Activated CD8-positive, alpha-beta memory T cell treated with anti-CD3 and anti-CD28 coated beads for 36 hours (primary cell): ENCODE measurements at regions not wholly inside any gene's neighbourhood (a gene's known extent, or its start where the extent isn't known, plus 50 kb on each side); places are given as distances from the start of the nearest gene placed in this dataset.
"Not testable (repeated sequence)": the region's sequence is repeated elsewhere in the genome, so short reads cannot be mapped to it uniquely, and the experiment has no call there.

Source experiments
- CTCF ChIA-PET: fragments of 350-600 bp; sonication (Branson Sonifier 250); formaldehyde crosslinking; loops from one replicate; lab custom pipeline; 2021; ENCODE audit warnings: antibody characterized with exemption; lab: Charles Lee
- POLR2A ChIA-PET: fragments of 350-600 bp; sonication (Branson Sonifier 250); formaldehyde crosslinking; loops from one replicate; lab custom pipeline; 2021; ENCODE audit warnings: antibody characterized with exemption; lab: Charles Lee

DNA sequence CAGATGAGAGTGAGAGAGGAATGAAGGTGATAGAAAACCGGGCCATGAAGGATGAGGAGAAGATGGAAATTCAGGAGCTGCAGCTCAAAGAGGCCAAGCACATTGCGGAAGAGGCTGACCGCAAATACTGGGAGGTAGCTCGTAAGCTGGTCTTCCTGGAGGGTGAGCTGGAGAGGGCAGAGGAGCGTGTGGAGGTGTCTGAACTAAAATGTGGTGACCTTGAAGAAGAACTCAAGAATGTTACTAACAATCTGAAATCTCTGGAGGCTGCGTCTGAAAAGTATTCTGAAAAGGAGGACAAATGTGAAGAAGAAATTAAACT is 88.9 kb downstream of the EOMES start:
- ChIA-PET CTCF (no interaction called here), POLR2A (interaction anchor here (0.7 to 1.0 kb wide), 2 partner anchors 24 to 73 kb away, joined by 3 to 7 read pairs; no protein-coding TSS in a partner anchor)

DNA sequence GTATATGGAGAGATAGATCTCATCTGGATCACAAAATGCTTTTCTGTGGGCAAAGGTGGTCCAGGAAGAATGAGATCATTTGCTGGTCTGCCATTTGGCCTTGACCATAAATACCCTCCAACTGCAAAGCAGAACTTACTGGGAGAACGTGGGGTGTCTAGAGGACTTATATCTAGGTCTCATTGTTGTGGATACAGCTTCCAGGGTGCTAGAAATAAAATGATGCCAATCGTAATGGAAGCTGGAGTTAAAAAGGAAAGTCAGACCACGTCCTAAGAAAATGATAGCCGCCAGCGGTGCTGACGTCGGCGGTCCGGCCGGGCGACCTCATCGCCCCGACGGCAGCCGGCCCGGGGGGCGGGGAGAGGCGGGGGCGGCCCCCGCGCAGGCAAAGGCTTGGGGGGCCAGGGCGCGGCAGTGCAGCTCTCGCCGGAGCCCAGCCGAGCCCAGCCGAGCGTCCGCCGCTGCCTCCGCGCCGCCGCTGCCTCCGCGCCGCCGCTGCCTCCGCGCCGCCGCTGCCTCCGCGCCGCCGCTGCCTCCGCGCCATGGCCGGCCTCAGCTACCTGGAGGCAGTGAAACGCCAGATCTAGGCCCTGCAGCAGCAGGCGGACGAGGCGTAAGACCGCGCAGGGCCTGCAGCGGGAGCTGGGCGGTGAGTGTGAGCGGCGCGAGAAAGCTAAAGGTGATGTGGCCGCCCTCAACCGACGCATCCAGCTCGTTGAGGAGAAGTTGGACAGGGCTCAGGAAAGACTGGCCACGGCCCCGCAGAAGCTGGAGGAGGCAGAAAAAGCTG is 89.5 kb downstream of the EOMES start:
- ChIA-PET POLR2A (interaction anchor here (0.7 to 1.0 kb wide), 3 partner anchors 24 to 148 kb away, joined by 3 to 7 read pairs (median 3); partner anchors contain the start of gene SLC4A7), CTCF (interaction anchor here (0.6 to 0.7 kb wide), 2 partner anchors 40 to 685 kb away, joined by 3 to 4 read pairs; no protein-coding TSS in a partner anchor)

DNA sequence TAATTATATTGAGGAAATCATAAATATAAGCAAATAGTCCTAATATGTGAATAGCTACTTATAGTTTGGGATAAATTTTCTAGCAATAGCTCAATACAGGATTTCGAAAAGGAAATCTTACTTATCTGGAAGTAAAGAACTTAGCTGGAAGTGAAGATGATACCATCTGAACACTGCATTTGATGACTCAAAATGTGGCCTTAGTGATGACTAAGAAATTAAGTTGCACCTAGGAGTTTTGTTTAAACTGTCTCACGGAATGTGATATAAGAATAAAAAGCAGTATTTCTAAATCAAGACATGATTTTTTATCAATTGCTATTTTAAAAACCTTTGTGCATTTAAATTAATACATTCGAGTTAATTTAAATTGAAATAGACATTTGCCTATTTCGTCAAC is 91.2 kb downstream of the EOMES start:
- POLR2A ChIA-PET = interaction anchor here (1.6 kb wide), 1 partner anchor 10 kb away, joined by 5 read pairs; no protein-coding TSS in a partner anchor
- CTCF ChIA-PET = interaction anchor here (1.1 kb wide), 1 partner anchor 9 kb away, joined by 3 read pairs; no protein-coding TSS in a partner anchor

DNA sequence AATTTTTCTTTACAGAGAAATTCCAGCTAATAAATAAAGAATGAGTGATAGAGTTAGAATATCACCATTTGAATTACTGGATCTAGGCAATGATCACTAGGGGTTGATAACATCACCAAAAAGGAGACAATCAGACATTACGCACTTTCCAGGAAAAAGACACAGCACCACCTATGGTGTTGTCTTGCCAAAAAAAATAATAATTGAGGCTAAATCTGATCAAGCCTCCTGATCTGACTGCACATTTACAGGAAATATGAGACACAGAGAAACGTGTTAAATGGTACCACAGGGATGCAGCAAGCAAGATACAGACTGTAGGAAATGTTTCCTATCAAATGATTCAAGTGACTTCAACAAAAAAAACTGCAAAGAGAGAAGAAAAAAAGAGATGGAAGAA is 92.8 kb downstream of the EOMES start:
- CTCF ChIA-PET = interaction anchor here (0.7 kb wide), 1 partner anchor 1721 kb away, joined by 3 read pairs; no protein-coding TSS in a partner anchor
- POLR2A ChIA-PET = no interaction called here

DNA sequence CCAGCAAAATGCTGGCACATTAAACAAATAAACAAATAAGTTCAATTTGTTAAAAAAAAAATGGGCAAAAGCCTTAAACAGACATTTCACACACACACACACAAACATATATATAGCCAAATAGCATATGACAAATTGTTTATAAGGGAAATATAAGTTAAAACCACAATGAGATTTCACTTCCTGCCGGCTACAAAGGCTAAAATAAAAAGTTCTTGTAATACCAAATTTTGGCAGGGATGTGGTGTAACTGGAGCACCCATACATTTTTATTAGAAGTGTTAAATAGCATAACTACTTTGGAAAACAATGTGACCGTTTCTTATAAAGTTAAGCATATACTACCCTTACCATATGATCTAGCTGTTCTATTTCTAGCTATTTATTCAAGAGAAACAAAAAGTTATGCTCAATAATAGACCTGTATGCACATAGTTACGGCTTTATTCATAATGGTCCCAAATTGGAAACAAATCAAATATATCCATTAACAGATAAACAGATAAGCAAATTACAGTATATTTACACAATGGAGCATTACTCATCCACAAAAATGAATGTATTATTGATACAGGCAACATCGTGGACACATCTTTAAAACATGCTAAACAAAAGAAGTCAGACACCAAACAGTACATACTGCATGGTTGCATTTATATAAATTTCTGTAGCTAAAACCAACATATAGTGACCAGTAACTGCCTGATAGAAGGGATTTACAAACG is 93.9 kb downstream of the EOMES start:
- ChIA-PET POLR2A (no interaction called here), CTCF (no interaction called here)

DNA sequence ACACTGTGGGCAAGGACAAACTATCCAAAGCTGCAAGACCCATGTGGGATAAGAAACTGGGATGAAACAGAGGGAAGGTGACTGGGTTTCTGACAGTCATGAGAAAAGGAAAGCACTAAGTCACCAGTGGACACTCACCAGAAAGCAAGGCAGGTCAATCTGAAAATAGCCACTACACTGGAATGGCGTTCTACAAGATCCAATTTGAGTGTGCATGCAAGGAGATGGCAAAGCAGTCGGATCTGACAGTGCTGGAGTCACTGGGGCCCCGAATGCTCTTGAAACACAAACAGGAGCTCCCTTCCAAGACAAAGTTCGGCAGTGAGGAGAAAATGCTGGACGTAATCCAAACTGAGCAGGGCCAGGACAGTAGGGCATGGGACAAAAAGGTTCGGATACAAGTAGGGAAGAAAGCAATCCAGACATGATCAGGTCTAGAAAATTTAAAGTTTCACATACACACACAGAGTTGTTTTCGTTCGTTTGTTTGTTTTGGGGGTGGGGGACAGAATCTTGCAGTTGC is 95.5 kb downstream of the EOMES start:
- ChIA-PET POLR2A (no interaction called here), CTCF (no interaction called here)

DNA sequence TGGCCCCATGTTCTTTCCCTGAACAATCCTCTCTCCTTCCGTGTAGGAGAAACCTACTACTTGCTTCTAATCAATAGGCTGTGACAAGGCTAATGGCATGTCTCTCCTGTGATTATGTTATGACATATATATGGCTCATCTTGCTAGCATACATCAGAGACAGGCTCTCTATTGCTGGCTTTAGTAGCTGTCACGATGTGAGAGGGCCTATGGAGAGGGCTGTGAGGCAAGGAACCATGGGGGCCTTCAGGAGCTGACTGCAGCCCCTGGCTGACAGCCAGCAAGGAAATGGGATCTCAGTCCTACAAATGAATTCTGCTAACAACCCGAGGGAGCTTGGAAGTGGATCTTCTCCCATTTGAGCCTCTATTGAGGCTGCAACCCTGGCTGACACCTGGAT is 96.3 kb downstream of the EOMES start:
- POLR2A ChIA-PET = no interaction called here

DNA sequence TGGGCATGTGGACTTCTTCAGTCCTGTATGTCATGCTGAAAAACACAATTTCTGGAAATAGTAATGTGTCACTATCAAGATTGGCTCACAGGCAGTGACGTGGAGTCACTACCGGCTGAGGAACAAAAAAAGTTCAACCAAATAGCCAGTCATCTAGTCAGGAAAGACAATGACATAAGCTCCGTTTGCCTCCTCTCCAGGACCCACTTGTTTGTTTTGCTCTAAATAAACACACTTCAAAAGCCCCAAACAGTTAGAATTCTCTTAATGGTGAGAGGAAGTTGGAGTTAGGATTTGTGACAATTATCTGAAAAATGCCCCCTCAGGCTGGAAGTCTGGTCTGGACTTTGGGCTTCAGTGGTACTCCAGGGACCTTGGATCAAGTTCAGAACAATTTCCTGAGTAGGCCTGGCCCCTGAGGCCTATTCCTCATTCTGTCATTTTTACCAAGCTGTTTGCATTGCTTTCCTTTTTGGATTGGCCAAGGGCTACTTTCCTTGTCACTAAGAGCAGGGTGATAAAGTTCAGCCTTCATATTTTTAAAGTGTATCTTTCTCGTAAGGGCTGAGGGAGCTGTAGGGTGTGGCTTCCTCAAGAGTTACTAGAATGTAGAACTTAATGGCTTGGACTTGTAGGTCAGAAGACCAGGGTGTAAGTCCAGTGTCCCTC is 98.9 kb downstream of the EOMES start:
- CTCF ChIA-PET = no interaction called here
- POLR2A ChIA-PET = no interaction called here

More for the DNA sequence above, 96.3 kb downstream of the EOMES start:
- CTCF ChIA-PET = no interaction called here

DNA sequence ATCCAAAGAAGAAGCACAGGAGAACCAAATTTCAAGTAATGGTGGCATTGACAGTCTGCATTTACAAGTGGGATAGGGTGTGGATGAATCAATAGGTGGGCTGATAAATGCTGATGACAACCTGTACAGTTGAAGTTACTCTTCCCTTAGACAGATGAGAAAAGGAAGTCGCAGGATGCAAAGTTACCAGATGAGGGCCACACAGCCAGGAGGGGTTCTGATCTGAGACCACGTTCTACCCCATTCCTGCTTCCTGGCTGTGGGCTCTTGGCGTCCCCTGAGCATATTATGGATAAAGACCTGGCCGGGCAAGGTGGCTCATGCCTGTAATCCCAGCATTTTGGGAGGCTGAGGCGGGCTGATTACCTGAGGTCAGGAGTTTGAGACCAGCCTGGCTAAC is 104.6 kb downstream of the EOMES start:
- CTCF ChIA-PET = no interaction called here

DNA sequence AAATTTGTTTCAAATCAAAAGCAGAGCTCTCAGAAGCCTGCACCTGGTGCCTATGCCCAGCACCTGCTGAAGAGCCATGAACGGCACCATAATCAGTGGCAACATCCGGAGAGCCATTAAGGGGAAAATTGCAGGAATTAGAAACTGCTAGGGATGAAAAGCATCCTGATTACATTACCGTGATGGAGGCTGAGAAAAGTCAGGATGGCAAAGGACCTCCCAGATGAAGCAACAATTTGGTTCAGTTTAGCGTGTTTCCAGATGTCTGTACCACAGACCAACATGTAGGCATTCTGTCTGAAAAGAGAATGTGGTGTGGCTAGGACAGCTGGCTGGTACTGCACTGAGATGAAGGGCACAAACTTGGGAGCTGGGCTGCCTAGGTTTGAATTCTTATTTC is 106.1 kb downstream of the EOMES start:
- ChIA-PET POLR2A (no interaction called here), CTCF (no interaction called here)

More for the DNA sequence above, 104.6 kb downstream of the EOMES start:
- POLR2A ChIA-PET = no interaction called here

DNA sequence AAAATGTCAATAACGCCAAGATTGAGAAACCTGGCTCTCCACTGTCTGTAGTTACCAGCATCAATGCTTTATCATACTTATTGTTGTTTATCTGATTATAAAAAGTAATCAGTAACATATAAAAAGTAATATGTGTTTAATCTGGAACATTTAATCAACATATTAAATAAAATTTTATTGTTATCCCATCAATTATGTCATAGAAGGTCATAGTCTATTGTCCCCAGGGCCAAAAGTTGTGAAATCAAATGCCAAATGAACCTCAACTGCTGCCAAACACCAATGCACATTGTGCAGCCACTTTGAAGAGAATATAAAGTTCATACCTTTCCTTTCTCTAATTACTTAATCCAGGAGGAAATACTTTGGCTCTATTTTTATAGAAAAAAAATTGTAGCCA is 106.6 kb downstream of the EOMES start:
- POLR2A ChIA-PET = no interaction called here
- CTCF ChIA-PET = no interaction called here

DNA sequence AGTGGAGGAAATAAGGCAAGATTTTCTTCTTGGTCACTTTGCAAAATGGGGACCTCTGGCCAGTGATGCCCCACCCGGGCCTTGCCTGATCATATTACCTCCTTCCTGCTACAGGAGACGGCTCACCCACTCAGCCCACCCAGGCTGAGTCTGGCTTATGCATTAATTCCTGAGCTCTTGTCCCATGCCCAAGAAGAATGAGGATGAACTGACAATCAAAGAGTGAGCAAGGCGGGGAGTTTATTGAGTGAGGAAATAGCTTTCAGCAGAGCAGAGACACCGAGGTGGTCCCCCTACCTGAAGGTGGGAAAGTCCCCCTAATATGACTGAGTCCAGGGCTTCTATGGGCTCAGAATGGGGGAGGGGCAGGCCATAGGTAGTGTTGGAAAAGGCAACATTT is 107.5 kb downstream of the EOMES start:
- CTCF ChIA-PET = no interaction called here

DNA sequence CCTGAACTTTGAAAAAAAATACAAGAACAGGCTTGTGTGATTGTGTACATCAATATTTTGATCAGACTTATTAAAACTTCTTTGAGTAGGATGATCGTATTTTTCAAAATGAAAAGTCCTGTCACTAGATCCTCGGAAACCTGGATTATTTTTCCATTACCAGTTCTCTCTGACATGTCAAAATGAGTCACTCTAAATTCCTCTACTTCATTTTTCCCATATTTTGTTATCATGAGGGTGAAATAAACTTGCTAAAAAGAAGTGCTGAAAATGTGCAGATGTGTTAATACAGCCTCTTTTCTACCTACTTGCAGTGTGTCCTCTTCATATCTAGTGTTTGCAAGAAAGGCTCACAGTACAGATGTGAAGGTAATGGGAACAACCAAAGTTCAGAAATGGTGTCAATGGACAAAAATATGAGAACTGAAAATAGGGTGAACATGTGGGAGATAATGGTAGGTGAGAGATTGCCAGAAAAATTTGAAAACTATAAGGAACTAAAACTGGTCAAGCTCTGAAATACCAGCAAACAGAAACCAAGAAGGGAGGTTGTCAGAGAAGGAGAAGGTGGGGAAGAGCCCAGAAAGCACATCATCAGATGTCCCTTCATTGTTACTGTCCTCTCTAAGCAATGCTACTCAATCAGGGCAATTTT is 108.2 kb downstream of the EOMES start:
- POLR2A ChIA-PET = no interaction called here

More for the DNA sequence above, 107.5 kb downstream of the EOMES start:
- POLR2A ChIA-PET = no interaction called here

DNA sequence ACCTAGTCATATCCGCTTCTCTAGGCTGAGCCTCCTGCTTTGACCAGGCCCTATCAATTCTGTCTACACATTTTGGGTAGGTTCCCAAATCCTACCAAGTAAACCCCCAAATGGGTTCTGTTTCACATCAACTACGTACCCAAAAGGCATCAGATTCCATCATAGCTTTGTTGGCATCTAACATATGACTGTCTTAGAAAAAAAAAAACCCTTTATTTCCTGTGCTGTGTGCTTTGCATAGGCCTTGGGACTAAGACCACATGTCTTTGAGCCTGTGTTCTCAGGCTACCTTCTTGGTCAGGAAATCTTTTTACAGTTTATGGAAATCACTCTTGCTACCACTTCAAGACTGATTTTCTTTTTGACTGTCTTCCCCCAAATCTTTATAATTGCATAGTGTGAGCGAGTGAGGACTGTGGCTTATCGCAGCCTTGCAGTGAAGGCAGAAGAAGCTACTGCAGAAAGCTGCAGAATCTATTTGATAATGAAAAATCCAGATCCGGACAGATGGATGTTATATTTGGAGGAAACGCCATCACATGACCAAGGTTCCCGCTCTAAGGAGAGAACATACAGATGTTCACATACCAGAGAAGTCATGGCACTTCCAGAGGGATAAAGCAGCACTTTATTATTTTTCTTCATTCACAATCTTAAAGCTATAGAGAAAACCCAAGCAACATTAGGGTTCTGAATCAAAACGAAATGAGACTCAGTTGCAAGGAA is 111.2 kb downstream of the EOMES start:
- POLR2A ChIA-PET = no interaction called here
- CTCF ChIA-PET = interaction anchor here (0.6 kb wide), 1 partner anchor 19 kb away, joined by 3 read pairs; no protein-coding TSS in a partner anchor

More for the DNA sequence above, 108.2 kb downstream of the EOMES start:
- CTCF ChIA-PET = no interaction called here

DNA sequence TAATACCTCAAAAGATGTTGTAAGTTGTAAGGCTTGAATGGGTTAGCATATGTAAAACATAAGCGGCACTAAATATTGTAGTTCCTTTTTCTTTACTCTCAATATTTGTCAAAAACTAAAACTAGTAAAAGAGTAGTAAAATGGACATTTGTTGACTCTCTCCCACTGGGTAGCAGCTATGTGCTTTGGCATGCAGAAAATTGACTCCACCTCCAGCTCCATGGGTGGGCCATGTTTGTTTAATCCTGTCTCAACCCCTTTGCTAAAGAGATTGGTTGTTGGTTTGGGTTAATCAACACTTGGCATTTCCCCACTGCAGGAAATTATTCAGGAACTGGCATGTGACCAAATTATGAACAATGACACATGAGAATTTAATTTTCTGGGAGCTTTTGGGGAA is 114.8 kb downstream of the EOMES start:
- POLR2A ChIA-PET = no interaction called here
- CTCF ChIA-PET = no interaction called here

DNA sequence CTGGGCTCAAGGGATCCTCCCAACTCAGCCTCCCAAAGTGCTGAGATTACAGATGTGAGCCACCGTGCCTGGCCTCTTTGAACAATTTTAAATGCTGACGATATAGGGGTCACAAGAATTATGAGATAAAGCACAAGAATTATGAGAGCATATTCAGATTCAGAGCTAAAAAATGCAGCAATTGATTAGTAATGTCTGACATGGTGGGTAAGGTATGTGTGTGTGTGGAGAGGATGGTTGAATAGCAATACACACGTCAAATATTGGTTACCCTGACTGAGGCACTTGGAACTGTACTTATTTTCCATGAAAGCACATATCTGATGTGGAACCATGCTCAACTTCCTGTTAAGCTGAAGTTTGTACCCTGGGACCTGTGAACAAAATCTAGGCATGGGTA is 115.6 kb downstream of the EOMES start:
- ChIA-PET POLR2A (no interaction called here), CTCF (no interaction called here)

DNA sequence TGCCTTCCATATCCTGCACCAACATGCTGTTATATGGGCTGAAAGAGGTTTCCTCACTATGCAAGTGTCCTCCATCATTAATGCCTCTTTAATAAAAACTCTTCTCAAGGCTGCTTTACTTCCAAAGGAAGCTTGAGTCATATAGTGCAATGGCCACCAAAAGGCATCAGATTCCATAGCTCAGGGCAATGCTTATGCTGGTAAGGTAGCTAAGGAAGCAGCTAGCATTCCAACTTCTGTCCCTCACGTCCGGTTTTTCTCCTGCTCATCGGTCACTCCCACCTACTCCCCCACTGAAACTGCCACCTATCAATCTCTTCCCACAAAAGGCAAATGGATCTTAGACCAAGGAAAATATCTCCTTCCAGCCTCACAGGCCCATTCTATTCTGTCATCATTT is 117.1 kb upstream of the SLC4A7 start:
- POLR2A ChIA-PET, CTCF ChIA-PET: not testable (repeated sequence)

DNA sequence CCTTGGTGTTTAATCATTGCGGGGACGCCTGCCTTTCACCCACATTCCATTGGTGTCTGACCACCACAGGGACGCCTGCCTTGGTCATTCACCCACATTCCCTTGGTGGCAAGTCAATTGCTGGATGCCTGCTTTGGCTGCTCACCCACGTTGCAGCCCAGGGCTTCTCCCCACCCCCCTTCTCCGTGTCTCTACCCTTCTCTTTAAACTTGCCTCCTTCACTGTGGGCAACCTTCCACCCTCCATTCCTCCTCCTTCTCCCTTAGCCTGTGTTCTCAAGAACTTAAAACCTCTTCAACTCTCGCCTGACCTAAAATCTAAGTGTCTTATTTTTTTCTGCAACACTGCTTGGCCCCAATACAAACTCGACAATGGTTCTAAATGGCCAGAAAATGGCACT is 115.6 kb upstream of the SLC4A7 start:
- POLR2A ChIA-PET, CTCF ChIA-PET: not testable (repeated sequence)

DNA sequence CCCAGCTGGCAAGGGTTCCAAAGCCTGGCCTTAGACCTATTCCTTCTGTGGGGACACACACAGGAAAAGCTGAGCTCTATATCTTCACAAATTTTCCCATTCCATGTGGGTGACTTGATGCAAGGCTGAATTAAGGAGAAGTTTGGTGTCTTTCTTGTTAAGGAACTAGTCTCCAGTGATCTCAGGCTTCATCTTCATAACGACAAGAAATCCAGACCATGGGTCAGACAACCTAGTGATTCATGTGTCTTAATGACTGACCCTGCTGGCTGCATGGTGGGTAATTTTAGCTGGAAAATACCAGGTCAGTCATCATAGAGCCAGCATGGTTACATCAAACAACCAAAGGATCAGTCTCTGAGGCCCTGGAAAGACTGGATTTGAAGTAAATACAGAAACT is 112.7 kb upstream of the SLC4A7 start:
- ChIA-PET POLR2A (no interaction called here), CTCF (no interaction called here)
